HEK293 (cell line): ENCODE measurements at regions not wholly inside any gene's neighbourhood (a gene's known extent, or its start where the extent isn't known, plus 50 kb on each side); places are given as distances from the start of the nearest gene placed in this dataset.

Source experiments
- ZNF221 ChIP-seq: fragments of 450-650 bp; formaldehyde crosslinking; IDR thresholded peaks from 2 replicates; pipeline ENCODE4 v1.5.1; 2017; ENCODE audit warnings: missing biosample characterization, missing genetic modification characterization, borderline replicate concordance
- ZNF585B ChIP-seq: fragments of 450-650 bp; formaldehyde crosslinking; IDR thresholded peaks from 2 replicates; pipeline ENCODE4 v1.5.1; 2016; ENCODE audit warnings: missing biosample characterization, missing genetic modification characterization
- ZNF624 ChIP-seq: fragments of 450-650 bp; formaldehyde crosslinking; IDR thresholded peaks from 2 replicates; pipeline ENCODE4 v1.5.1; 2017; ENCODE audit warnings: missing biosample characterization, missing genetic modification characterization
- ZNF785 ChIP-seq: fragments of 450-650 bp; formaldehyde crosslinking; IDR thresholded peaks from 2 replicates; pipeline ENCODE4 v1.5.1; 2016; ENCODE audit warnings: missing biosample characterization, missing genetic modification characterization
- TF ChIP-seq, protein P1 (sequence below): fragments of 450-650 bp; formaldehyde crosslinking; IDR thresholded peaks from 2 replicates; pipeline ENCODE4 v1.5.1; 2016; ENCODE audit warnings: missing biosample characterization, missing genetic modification characterization
- TF ChIP-seq, protein P2 (sequence below): fragments of 450-650 bp; formaldehyde crosslinking; IDR thresholded peaks from 2 replicates; pipeline ENCODE4 v1.5.1; 2016; ENCODE audit warnings: missing biosample characterization, missing genetic modification characterization
- TF ChIP-seq, protein P3 (sequence below): fragments of 450-650 bp; formaldehyde crosslinking; IDR thresholded peaks from 2 replicates; pipeline ENCODE4 v1.5.1; 2016; ENCODE audit warnings: missing biosample characterization, missing genetic modification characterization
- TF ChIP-seq, protein P4 (sequence below): fragments of 450-650 bp; IDR thresholded peaks from 2 replicates; pipeline ENCODE4 v1.5.1; 2018; ENCODE audit warnings: missing biosample characterization, missing genetic modification characterization
- TF ChIP-seq, protein P5 (sequence below): fragments of 450-650 bp; formaldehyde crosslinking; IDR thresholded peaks from 2 replicates; pipeline ENCODE4 v1.5.1; 2016; ENCODE audit warnings: missing biosample characterization, missing genetic modification characterization, low read depth
- TF ChIP-seq, protein P6 (sequence below): fragments of 450-650 bp; formaldehyde crosslinking; IDR thresholded peaks from 2 replicates; pipeline ENCODE4 v1.5.1; 2016; ENCODE audit warnings: missing biosample characterization, missing genetic modification characterization
- TF ChIP-seq, protein P7 (sequence below): fragments of 450-650 bp; formaldehyde crosslinking; IDR thresholded peaks from 2 replicates; pipeline ENCODE4 v1.5.1; 2016; ENCODE audit warnings: missing biosample characterization, missing genetic modification characterization
- TF ChIP-seq, protein P8 (sequence below): fragments of 450-650 bp; formaldehyde crosslinking; IDR thresholded peaks from 2 replicates; pipeline ENCODE4 v1.5.1; 2016; ENCODE audit warnings: missing biosample characterization, missing genetic modification characterization

DNA sequence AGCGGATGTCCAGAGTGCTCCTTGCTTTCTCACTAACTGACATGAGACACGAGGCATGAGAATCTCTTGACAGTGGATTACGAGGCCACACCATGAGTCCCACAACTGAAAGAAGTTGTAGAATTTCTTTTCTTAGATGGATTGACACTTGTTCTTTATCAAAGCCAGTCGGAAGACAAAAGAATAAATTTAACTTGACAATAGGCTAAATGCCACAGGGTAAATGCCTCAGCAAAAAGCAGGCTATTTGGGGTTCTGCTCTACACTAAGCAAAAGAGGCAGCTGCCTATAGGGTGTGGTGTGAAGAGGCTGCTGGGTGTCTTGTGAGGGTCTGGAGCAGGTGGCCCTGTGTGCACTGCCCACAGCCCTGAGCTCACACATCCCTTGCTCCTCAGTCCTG, 135.1 kb upstream of the SEMA6D start:
- TF ChIP-seq, protein P1, sequence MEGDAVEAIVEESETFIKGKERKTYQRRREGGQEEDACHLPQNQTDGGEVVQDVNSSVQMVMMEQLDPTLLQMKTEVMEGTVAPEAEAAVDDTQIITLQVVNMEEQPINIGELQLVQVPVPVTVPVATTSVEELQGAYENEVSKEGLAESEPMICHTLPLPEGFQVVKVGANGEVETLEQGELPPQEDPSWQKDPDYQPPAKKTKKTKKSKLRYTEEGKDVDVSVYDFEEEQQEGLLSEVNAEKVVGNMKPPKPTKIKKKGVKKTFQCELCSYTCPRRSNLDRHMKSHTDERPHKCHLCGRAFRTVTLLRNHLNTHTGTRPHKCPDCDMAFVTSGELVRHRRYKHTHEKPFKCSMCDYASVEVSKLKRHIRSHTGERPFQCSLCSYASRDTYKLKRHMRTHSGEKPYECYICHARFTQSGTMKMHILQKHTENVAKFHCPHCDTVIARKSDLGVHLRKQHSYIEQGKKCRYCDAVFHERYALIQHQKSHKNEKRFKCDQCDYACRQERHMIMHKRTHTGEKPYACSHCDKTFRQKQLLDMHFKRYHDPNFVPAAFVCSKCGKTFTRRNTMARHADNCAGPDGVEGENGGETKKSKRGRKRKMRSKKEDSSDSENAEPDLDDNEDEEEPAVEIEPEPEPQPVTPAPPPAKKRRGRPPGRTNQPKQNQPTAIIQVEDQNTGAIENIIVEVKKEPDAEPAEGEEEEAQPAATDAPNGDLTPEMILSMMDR (tag by site-specific recombination): no peak
- TF ChIP-seq, protein P2, sequence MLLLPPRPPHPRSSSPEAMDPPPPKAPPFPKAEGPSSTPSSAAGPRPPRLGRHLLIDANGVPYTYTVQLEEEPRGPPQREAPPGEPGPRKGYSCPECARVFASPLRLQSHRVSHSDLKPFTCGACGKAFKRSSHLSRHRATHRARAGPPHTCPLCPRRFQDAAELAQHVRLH (tag by site-specific recombination): no peak
- TF ChIP-seq ZNF221 (tag by site-specific recombination): no peak
- TF ChIP-seq, protein P3, sequence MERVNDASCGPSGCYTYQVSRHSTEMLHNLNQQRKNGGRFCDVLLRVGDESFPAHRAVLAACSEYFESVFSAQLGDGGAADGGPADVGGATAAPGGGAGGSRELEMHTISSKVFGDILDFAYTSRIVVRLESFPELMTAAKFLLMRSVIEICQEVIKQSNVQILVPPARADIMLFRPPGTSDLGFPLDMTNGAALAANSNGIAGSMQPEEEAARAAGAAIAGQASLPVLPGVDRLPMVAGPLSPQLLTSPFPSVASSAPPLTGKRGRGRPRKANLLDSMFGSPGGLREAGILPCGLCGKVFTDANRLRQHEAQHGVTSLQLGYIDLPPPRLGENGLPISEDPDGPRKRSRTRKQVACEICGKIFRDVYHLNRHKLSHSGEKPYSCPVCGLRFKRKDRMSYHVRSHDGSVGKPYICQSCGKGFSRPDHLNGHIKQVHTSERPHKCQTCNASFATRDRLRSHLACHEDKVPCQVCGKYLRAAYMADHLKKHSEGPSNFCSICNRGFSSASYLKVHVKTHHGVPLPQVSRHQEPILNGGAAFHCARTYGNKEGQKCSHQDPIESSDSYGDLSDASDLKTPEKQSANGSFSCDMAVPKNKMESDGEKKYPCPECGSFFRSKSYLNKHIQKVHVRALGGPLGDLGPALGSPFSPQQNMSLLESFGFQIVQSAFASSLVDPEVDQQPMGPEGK (tag by site-specific recombination): no peak
- TF ChIP-seq ZNF624 (tag by site-specific recombination): no peak
- TF ChIP-seq, protein P4, sequence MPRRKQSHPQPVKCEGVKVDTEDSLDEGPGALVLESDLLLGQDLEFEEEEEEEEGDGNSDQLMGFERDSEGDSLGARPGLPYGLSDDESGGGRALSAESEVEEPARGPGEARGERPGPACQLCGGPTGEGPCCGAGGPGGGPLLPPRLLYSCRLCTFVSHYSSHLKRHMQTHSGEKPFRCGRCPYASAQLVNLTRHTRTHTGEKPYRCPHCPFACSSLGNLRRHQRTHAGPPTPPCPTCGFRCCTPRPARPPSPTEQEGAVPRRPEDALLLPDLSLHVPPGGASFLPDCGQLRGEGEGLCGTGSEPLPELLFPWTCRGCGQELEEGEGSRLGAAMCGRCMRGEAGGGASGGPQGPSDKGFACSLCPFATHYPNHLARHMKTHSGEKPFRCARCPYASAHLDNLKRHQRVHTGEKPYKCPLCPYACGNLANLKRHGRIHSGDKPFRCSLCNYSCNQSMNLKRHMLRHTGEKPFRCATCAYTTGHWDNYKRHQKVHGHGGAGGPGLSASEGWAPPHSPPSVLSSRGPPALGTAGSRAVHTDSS (tag by site-specific recombination): no peak
- TF ChIP-seq, protein P5, sequence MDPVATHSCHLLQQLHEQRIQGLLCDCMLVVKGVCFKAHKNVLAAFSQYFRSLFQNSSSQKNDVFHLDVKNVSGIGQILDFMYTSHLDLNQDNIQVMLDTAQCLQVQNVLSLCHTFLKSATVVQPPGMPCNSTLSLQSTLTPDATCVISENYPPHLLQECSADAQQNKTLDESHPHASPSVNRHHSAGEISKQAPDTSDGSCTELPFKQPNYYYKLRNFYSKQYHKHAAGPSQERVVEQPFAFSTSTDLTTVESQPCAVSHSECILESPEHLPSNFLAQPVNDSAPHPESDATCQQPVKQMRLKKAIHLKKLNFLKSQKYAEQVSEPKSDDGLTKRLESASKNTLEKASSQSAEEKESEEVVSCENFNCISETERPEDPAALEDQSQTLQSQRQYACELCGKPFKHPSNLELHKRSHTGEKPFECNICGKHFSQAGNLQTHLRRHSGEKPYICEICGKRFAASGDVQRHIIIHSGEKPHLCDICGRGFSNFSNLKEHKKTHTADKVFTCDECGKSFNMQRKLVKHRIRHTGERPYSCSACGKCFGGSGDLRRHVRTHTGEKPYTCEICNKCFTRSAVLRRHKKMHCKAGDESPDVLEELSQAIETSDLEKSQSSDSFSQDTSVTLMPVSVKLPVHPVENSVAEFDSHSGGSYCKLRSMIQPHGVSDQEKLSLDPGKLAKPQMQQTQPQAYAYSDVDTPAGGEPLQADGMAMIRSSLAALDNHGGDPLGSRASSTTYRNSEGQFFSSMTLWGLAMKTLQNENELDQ (tag by site-specific recombination): no peak
- TF ChIP-seq, protein P6, sequence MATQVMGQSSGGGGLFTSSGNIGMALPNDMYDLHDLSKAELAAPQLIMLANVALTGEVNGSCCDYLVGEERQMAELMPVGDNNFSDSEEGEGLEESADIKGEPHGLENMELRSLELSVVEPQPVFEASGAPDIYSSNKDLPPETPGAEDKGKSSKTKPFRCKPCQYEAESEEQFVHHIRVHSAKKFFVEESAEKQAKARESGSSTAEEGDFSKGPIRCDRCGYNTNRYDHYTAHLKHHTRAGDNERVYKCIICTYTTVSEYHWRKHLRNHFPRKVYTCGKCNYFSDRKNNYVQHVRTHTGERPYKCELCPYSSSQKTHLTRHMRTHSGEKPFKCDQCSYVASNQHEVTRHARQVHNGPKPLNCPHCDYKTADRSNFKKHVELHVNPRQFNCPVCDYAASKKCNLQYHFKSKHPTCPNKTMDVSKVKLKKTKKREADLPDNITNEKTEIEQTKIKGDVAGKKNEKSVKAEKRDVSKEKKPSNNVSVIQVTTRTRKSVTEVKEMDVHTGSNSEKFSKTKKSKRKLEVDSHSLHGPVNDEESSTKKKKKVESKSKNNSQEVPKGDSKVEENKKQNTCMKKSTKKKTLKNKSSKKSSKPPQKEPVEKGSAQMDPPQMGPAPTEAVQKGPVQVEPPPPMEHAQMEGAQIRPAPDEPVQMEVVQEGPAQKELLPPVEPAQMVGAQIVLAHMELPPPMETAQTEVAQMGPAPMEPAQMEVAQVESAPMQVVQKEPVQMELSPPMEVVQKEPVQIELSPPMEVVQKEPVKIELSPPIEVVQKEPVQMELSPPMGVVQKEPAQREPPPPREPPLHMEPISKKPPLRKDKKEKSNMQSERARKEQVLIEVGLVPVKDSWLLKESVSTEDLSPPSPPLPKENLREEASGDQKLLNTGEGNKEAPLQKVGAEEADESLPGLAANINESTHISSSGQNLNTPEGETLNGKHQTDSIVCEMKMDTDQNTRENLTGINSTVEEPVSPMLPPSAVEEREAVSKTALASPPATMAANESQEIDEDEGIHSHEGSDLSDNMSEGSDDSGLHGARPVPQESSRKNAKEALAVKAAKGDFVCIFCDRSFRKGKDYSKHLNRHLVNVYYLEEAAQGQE (tag by site-specific recombination): no peak
- TF ChIP-seq ZNF585B (tag by site-specific recombination): no peak
- TF ChIP-seq, protein P7, sequence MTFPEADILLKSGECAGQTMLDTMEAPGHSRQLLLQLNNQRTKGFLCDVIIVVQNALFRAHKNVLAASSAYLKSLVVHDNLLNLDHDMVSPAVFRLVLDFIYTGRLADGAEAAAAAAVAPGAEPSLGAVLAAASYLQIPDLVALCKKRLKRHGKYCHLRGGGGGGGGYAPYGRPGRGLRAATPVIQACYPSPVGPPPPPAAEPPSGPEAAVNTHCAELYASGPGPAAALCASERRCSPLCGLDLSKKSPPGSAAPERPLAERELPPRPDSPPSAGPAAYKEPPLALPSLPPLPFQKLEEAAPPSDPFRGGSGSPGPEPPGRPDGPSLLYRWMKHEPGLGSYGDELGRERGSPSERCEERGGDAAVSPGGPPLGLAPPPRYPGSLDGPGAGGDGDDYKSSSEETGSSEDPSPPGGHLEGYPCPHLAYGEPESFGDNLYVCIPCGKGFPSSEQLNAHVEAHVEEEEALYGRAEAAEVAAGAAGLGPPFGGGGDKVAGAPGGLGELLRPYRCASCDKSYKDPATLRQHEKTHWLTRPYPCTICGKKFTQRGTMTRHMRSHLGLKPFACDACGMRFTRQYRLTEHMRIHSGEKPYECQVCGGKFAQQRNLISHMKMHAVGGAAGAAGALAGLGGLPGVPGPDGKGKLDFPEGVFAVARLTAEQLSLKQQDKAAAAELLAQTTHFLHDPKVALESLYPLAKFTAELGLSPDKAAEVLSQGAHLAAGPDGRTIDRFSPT (tag by site-specific recombination): no peak
- TF ChIP-seq, protein P8, sequence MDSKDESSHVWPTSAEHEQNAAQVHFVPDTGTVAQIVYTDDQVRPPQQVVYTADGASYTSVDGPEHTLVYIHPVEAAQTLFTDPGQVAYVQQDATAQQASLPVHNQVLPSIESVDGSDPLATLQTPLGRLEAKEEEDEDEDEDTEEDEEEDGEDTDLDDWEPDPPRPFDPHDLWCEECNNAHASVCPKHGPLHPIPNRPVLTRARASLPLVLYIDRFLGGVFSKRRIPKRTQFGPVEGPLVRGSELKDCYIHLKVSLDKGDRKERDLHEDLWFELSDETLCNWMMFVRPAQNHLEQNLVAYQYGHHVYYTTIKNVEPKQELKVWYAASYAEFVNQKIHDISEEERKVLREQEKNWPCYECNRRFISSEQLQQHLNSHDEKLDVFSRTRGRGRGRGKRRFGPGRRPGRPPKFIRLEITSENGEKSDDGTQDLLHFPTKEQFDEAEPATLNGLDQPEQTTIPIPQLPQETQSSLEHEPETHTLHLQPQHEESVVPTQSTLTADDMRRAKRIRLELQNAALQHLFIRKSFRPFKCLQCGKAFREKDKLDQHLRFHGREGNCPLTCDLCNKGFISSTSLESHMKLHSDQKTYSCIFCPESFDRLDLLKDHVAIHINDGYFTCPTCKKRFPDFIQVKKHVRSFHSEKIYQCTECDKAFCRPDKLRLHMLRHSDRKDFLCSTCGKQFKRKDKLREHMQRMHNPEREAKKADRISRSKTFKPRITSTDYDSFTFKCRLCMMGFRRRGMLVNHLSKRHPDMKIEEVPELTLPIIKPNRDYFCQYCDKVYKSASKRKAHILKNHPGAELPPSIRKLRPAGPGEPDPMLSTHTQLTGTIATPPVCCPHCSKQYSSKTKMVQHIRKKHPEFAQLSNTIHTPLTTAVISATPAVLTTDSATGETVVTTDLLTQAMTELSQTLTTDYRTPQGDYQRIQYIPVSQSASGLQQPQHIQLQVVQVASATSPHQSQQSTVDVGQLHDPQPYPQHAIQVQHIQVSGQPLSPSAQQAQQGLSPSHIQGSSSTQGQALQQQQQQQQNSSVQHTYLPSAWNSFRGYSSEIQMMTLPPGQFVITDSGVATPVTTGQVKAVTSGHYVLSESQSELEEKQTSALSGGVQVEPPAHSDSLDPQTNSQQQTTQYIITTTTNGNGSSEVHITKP (tag by site-specific recombination): no peak
- TF ChIP-seq ZNF785 (tag by site-specific recombination): no peak
